HUES48 (cell line): ENCODE measurements at regions not wholly inside any gene's neighbourhood (a gene's known extent, or its start where the extent isn't known, plus 50 kb on each side); places are given as distances from the start of the nearest gene placed in this dataset.

Source experiments
- H3K27ac ChIP-seq: one replicate; pipeline ENCODE4 v1.7.0; 2013; ENCODE audit warnings: low read depth, low read length, inconsistent platforms
- H3K27me3 ChIP-seq: 2 replicates; pipeline ENCODE4 v1.6.1; 2013; ENCODE audit warnings: mild to moderate bottlenecking, low read length; ENCODE audit not compliant: control insufficient read depth, insufficient read depth
- H3K36me3 ChIP-seq: 2 replicates; pipeline ENCODE4 v1.6.1; 2013; ENCODE audit warnings: low read length; ENCODE audit not compliant: control insufficient read depth, insufficient read depth
- H3K4me1 ChIP-seq: 2 replicates; pipeline ENCODE4 v1.6.1; 2013; ENCODE audit warnings: mild to moderate bottlenecking, low read length; ENCODE audit not compliant: control insufficient read depth, insufficient read depth
- H3K4me3 ChIP-seq: 2 replicates; pipeline ENCODE4 v1.5.1; 2013; ENCODE audit warnings: mild to moderate bottlenecking, low read depth, low read length
- H3K9ac ChIP-seq: 2 replicates; pipeline ENCODE4 v1.6.1; 2013; ENCODE audit warnings: mild to moderate bottlenecking, low read depth, low read length, moderate library complexity
- H3K9me3 ChIP-seq: 2 replicates; pipeline ENCODE4 v1.6.1; 2013; ENCODE audit warnings: low read length; ENCODE audit not compliant: control insufficient read depth, insufficient read depth

DNA sequence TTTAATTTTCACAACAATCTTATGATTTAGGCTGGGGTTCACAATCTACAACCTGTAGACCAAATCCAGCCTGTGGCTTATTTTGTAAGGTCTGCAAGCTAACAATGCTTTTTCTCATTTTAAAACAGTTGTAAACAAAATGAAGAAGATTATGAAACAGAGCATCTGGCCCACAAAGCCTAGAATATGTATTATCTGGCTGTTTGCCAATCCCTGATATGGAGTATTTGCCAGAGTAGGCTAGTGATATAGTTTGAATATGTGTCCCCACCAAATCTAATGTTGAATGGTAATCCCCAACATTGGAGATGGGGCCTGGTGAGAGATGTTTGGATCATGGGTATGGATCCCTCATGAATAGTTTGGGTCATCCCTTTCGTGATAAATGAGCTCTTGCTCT lies 201.8 kb downstream of the DHX35 start:
- no peaks in the 10 kb centered on the region for H3K4me1 ChIP-seq
- H3K9me3 ChIP-seq, result no peaks in the 10 kb centered on the region
- no peaks in the 10 kb centered on the region for H3K36me3 ChIP-seq
- H3K4me3 ChIP-seq, result no peak overlapping the region
- no peak overlapping the region for H3K9ac ChIP-seq
- no peaks in the 10 kb centered on the region for H3K27me3 ChIP-seq
- H3K27ac ChIP-seq, result no peak overlapping the region

DNA sequence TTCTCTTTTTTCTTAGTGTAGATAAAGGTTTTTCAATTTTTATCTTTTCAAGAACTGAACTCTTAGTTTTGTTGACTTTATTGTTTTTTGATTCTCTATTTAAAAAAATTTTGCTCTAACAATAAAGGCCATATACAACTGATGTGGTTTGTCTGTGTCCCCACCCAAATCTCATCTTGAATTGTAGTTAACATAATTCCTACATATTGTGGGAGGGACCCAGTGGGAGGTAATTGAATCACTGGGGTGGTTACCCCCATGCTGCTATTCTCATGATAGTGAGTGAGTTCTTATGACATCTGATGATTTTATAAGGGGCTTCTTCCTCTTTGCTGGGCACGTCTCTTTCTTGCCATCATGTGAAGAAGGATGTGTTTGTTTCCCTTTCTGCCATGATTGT lies 199.8 kb downstream of the DHX35 start:
- Histone ChIP-seq H3K4me3 (no peak overlapping the region), H3K9me3 (no peaks in the 10 kb centered on the region), H3K27me3 (no peaks in the 10 kb centered on the region), H3K27ac (no peak overlapping the region), H3K4me1 (no peaks in the 10 kb centered on the region), H3K36me3 (no peaks in the 10 kb centered on the region), H3K9ac (no peak overlapping the region)

DNA sequence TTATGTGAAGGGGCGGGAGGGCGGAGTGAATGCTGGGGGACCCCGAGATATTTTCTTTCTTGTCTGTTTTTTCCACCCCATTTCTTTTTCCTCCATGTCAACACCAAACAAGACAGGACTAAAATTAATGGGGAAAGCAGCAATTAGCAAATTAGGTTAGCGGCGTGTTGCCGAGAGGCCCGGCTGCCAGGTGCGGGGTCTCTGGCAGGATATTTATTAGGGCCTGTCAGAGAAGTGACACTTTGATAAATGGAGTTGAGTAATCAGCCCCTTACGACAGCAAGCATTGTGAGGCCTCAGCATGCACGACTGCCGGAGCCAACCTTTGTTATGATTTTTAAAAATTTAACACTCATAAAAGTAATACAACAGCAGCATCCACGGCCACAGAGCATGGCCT lies 193.8 kb downstream of the DHX35 start:
- no peak overlapping the region for H3K4me3 ChIP-seq
- H3K27ac ChIP-seq, result no peak overlapping the region
- no peaks in the 10 kb centered on the region for H3K36me3 ChIP-seq
- no peaks in the 10 kb centered on the region for H3K9me3 ChIP-seq
- H3K9ac ChIP-seq, result no peak overlapping the region
- no peaks in the 10 kb centered on the region for H3K27me3 ChIP-seq
- no peaks in the 10 kb centered on the region for H3K4me1 ChIP-seq

DNA sequence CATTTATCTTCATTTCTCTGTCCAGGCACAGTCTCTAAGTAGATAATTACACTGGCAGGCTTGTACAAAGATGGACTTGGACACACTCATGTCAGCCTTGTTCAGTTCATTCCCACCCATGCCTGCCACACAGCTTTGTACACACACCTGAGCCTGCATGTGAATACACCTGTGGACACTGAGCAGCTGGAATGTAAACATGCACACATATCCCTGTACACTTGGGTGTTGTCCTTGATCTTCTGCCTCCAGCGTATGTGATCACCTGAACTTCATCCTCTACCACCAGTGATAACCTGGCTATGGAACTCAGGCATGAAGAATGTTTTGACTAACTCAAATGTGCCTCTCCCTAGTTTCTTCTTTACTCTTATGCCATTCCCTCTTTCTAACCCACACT lies 190.6 kb downstream of the DHX35 start:
- no peaks in the 10 kb centered on the region for H3K36me3 ChIP-seq
- no peaks in the 10 kb centered on the region for H3K27me3 ChIP-seq
- H3K9ac ChIP-seq, result no peak overlapping the region
- no peak overlapping the region for H3K27ac ChIP-seq
- H3K4me1 ChIP-seq, result no peaks in the 10 kb centered on the region
- H3K9me3 ChIP-seq, result no peaks in the 10 kb centered on the region
- no peak overlapping the region for H3K4me3 ChIP-seq

DNA sequence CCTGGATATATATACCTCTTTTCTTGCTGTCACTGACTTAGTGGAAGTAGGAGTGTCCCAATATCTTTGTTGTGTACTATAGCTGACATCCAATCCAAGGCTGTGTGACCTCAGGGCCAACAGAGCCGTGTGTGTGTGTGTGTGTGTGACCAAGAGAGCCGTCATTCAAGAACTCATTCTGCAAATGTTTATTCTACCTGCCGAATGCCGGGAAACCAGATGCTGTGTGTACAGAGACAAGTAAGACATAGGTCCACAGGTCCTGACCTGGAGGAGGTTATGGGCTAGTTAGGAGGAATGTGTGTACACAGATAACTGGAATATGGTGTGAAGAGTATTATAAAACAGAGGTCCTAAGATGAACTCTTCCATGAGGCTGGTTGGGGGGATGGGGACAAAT lies 190.0 kb downstream of the DHX35 start:
- H3K27ac ChIP-seq, result no peak overlapping the region
- no peaks in the 10 kb centered on the region for H3K27me3 ChIP-seq
- H3K36me3 ChIP-seq, result no peaks in the 10 kb centered on the region
- H3K4me3 ChIP-seq, result no peak overlapping the region
- H3K4me1 ChIP-seq, result no peaks in the 10 kb centered on the region
- H3K9ac ChIP-seq, result no peak overlapping the region
- no peaks in the 10 kb centered on the region for H3K9me3 ChIP-seq

DNA sequence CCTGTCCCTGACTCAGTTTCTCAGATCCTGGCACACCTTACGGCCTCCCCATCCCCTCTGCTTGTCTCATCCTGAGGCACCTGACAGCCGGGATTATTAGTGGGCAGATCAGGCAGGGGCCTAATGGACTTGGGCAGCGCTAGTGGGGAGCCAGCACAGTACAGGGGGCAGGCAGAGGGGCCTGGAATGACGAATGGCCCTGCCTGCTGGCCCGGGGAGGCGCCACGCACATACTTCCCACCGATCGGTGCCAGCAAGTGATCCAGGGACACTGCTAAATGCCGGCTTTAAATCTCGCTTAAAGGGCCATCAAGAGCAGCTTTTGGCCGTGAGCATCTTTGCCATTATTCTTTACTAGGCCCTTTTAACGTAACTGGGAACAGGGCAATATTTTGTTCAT lies 188.4 kb downstream of the DHX35 start:
- H3K27ac ChIP-seq, result no peak overlapping the region
- no peaks in the 10 kb centered on the region for H3K9me3 ChIP-seq
- H3K27me3 ChIP-seq, result no peaks in the 10 kb centered on the region
- no peak overlapping the region for H3K4me3 ChIP-seq
- no peak overlapping the region for H3K9ac ChIP-seq
- H3K4me1 ChIP-seq, result peaks cover 10% of the 10 kb centered on the region
- no peaks in the 10 kb centered on the region for H3K36me3 ChIP-seq

DNA sequence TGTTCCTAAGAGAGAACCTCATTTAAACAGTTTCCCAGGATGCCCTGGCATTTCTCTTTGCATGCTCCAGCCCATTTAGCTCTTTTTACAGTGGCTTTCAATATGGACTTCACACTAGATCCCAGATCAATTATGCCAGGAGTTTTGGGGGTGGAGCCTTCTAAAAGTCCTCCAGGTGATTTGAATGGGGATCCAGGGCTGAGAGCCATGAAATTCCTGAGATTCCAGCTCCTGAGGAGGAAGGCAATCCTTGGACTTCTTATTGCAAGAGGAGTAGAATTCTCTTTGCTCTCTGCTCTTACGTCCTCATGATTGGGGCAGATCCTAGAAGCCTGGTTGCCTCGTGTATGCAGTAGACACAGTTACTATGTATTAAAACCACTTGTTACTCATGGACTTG lies 184.2 kb downstream of the DHX35 start:
- H3K27me3 ChIP-seq, result no peaks in the 10 kb centered on the region

DNA sequence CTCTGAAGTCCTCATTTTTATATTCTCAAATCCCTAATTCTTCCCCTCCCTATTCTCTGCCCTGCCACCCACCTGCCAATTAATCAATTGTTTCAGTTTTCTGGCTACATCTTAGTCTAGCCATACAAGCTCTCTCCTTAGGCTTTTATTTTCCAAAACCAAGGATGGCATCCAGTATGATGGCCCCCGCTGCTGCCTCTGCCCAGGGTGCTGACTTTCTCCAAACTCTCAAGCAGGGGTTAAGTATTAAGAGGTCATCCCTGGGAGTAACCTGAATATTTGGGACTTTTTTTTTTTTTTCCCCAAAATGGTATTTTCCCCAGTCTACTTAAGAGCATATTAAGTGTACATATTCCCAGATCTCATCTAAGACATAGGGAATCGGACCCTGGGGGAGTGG lies 183.8 kb downstream of the DHX35 start:
- Histone ChIP-seq H3K27me3 (no peaks in the 10 kb centered on the region), H3K9me3 (no peaks in the 10 kb centered on the region), H3K27ac (no peak overlapping the region), H3K36me3 (no peaks in the 10 kb centered on the region), H3K4me3 (no peak overlapping the region), H3K9ac (no peak overlapping the region), H3K4me1 (peaks cover 10% of the 10 kb centered on the region)

More for the DNA sequence above, 184.2 kb downstream of the DHX35 start:
- H3K4me1 ChIP-seq, result peaks cover 10% of the 10 kb centered on the region
- no peak overlapping the region for H3K27ac ChIP-seq
- no peaks in the 10 kb centered on the region for H3K36me3 ChIP-seq
- no peak overlapping the region for H3K9ac ChIP-seq
- no peaks in the 10 kb centered on the region for H3K9me3 ChIP-seq
- H3K4me3 ChIP-seq, result no peak overlapping the region

DNA sequence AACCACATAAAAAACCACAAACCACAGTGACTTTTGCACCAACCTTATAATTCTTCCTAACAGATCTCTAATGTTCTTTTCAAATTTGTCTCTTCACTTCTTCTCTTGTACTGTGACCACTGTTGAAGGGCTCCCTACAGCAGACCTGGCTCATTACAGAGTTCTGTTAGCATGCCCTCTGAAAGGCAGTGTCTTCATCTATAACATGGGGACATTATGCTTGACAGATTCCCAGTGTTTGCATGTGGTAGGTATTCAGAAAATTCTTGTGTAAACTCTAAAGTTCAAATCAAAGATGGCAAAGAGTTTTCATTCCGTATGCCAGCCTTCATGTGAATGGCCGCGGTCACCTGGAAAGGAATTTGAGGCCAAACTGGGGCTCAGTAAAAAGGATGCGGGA lies 182.6 kb downstream of the DHX35 start:
- Histone ChIP-seq H3K9me3 (no peaks in the 10 kb centered on the region), H3K4me1 (peaks cover 10% of the 10 kb centered on the region), H3K4me3 (no peak overlapping the region), H3K27me3 (no peaks in the 10 kb centered on the region), H3K36me3 (no peaks in the 10 kb centered on the region), H3K9ac (no peak overlapping the region), H3K27ac (no peak overlapping the region)

DNA sequence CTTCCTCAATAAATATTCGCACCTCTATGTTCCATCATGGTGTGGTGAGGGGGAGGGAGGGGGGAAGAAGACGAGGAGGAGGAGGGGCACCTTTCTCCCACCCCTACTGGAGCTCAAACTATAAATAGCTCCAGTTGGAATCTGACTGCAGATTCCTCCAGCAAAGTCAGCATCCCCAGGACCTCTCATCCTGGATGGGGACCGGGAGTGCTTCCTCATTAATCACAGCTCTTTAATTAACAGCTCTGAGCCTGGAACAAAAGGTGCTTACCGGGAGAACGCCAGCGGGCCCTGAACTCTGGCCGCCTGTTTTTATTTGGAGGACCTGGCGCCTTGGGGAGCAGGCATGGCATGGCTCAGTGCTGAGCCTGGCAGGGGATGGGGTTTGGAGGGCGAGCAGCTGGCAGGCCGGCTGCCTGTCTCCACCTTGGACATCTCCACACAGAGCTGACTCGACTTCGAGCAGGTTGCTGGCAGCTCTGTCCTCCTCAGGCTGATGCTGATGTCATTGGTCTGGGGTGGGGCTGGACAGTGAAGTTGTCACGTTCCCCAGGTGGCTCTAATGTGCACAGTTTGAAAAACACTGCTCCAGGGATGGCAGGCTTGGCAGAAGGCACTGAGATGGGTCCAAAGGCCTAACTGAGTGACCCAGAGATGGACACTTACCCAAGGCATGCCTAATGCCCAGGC lies 180.4 kb downstream of the DHX35 start:
- no peak overlapping the region for H3K9ac ChIP-seq
- no peaks in the 10 kb centered on the region for H3K27me3 ChIP-seq
- no peaks in the 10 kb centered on the region for H3K9me3 ChIP-seq
- peaks cover 10% of the 10 kb centered on the region for H3K4me1 ChIP-seq
- H3K27ac ChIP-seq, result no peak overlapping the region
- no peaks in the 10 kb centered on the region for H3K36me3 ChIP-seq
- no peak overlapping the region for H3K4me3 ChIP-seq

DNA sequence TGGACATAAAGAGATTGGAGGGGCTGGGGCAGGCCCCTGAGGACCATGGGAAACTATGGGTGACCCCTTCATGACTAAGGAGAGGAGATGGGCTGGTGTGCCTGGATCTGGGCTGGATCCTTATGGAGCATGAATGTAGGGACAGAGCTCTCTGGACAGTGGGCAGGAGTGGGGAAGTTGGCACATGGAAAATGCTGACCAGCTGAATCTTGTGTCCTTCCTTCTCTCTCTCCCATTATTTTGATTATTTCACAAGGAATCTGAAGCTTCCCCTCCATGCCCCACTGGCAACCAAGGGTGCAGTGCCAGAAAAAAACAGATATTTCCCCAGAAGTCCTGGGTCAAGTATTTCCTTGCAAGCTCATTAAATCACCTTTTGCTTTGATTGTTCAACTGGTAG lies 175.2 kb downstream of the DHX35 start:
- no peaks in the 10 kb centered on the region for H3K27me3 ChIP-seq

DNA sequence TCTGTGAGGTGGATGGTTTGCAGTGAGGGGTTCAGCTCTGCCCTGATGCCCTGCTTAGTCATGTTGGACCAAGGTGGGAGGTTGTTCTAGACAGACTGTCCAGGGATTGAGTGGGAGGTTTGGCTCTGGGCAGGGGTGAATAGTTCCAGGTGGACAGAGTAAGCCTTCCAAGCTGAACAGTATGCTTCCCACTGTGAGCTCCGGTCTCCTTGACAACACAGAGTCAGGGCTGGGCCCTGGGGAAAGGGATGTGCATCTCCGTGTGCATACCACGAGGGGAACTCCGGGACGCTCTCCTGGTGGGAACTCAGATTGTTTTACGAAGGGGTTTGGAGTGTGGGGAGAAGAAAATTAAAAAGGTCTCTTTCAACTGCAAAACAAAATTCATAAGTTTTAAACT lies 174.7 kb downstream of the DHX35 start:
- Histone ChIP-seq H3K9me3 (no peaks in the 10 kb centered on the region), H3K4me3 (no peak overlapping the region)

More for the DNA sequence above, 175.2 kb downstream of the DHX35 start:
- Histone ChIP-seq H3K27ac (no peak overlapping the region), H3K4me3 (no peak overlapping the region), H3K9me3 (no peaks in the 10 kb centered on the region), H3K9ac (no peak overlapping the region), H3K4me1 (no peaks in the 10 kb centered on the region), H3K36me3 (no peaks in the 10 kb centered on the region)

More for the DNA sequence above, 174.7 kb downstream of the DHX35 start:
- Histone ChIP-seq H3K27ac (no peak overlapping the region), H3K9ac (no peak overlapping the region), H3K36me3 (no peaks in the 10 kb centered on the region), H3K27me3 (no peaks in the 10 kb centered on the region), H3K4me1 (no peaks in the 10 kb centered on the region)
